ENCODE measurements at regions not wholly inside any gene's neighbourhood (a gene's known extent, or its start where the extent isn't known, plus 50 kb on each side); places are given as distances from the start of the nearest gene placed in this dataset.

GRCh38 chr5:85278193-85278592 is 893.5 kb upstream of the EDIL3 start:
- no peaks in the 10 kb centered on the region for H3K9me3 ChIP-seq
- intact Hi-C loops (cut with DNase I) = no loop called here
- no peak overlapping the region for H3K27ac ChIP-seq
- TF ChIP-seq CTCF (IDR thresholded peaks at IDR 0.05) = no peak
- H3K36me3 ChIP-seq (ENCODE audit: insufficient read depth in 1 of 2, low read depth in 1 of 2) = no peaks in the 10 kb centered on the region
- H3K27me3 ChIP-seq (ENCODE audit: insufficient read depth in 3 of 3, low read length in 2 of 3) = no peaks in the 10 kb centered on the region
- no peak overlapping the region for H3K4me3 ChIP-seq
- 86 to 94% (median 89%) methylated on average over 1 of the region's 1 CpG for WGBS, 3 donors
- no peaks in the 10 kb centered on the region for H3K4me1 ChIP-seq
- DNase-seq = no peak
- no peak for ATAC-seq

GRCh38 chr5:85288914-85289313 is 904.2 kb upstream of the EDIL3 start:
- no peaks in the 10 kb centered on the region for H3K36me3 ChIP-seq (ENCODE audit: insufficient read depth in 1 of 2, low read depth in 1 of 2)
- H3K4me3 ChIP-seq = no peak overlapping the region
- no peak overlapping the region for H3K27ac ChIP-seq
- no peaks in the 10 kb centered on the region for H3K4me1 ChIP-seq
- ATAC-seq (no peak), DNase-seq (no peak)
- no peaks in the 10 kb centered on the region for H3K27me3 ChIP-seq (ENCODE audit: insufficient read depth in 3 of 3, low read length in 2 of 3)
- WGBS, 3 donors = 80 to 88% (median 85%) methylated on average over 3 of the region's 3 CpGs
- TF ChIP-seq CTCF (IDR thresholded peaks at IDR 0.05) = no peak
- intact Hi-C loops (cut with DNase I) = no loop called here
- H3K9me3 ChIP-seq = no peaks in the 10 kb centered on the region

- Histone ChIP-seq H3K27me3 (ENCODE audit: insufficient read depth in 3 of 3, low read length in 2 of 3) (no peaks in the 10 kb centered on the region), H3K9me3 (no peaks in the 10 kb centered on the region), H3K27ac (no peak overlapping the region), H3K36me3 (ENCODE audit: insufficient read depth in 1 of 2, low read depth in 1 of 2) (no peaks in the 10 kb centered on the region), H3K4me1 (no peaks in the 10 kb centered on the region), H3K4me3 (no peak overlapping the region)
- ATAC-seq (no peak), DNase-seq (no peak)
- no peak for TF ChIP-seq CTCF (IDR thresholded peaks at IDR 0.05)
- 62 to 67% (median 63%) methylated on average over 7 of the region's 7 CpGs for WGBS, 3 donors
- intact Hi-C loops (cut with DNase I) = no loop called here
These were observed 908.6 kb upstream of the EDIL3 start for GRCh38 chr5:85293145-85293785.

- ATAC-seq = no peak
- intact Hi-C loops (cut with DNase I) = no loop called here
These were observed 919.8 kb upstream of the EDIL3 start for GRCh38 chr5:85304524-85304923.

More at GRCh38 chr5:85304524-85304923, 919.8 kb upstream of the EDIL3 start:
- H3K4me3 ChIP-seq = no peak overlapping the region
- H3K4me1 ChIP-seq = no peaks in the 10 kb centered on the region
- no peaks in the 10 kb centered on the region for H3K9me3 ChIP-seq
- no peaks in the 10 kb centered on the region for H3K27me3 ChIP-seq (ENCODE audit: insufficient read depth in 3 of 3, low read length in 2 of 3)
- no peak for TF ChIP-seq CTCF (IDR thresholded peaks at IDR 0.05)
- H3K36me3 ChIP-seq (ENCODE audit: insufficient read depth in 1 of 2, low read depth in 1 of 2) = no peaks in the 10 kb centered on the region
- no peak overlapping the region for H3K27ac ChIP-seq
- DNase-seq = no peak
- whole genome bisulfite sequencing, 3 donors = 78 to 87% (median 83%) methylated on average over 2 of the region's 2 CpGs

Measured in psoas muscle (tissue), 7 donors.